Activated T-cell treated with anti-CD3 and anti-CD28 coated beads, Interleukin-2, amount 50 U/mL, for 72 hours (primary cell): ENCODE measurements at regions not wholly inside any gene's neighbourhood (a gene's known extent, or its start where the extent isn't known, plus 50 kb on each side); places are given as distances from the start of the nearest gene placed in this dataset.

Experiments
- ATAC-seq, 2 donors: fragments of 150-1000 bp; cut with Tn5 transposase; replicated peaks in 1 of 2; 2 replicates each; pipeline ENCODE4 v1.10.0; 2021; ENCODE audit warnings: moderate library complexity in 2 of 2, mild to moderate bottlenecking in 1 of 2
- DNase-seq, 2 donors: peaks; one replicate each; pipeline ENCODE4 v3.0.0; 2021 to 2022; ENCODE audit warnings: mixed read lengths in 1 of 2
- H3K27ac Mint-ChIP-seq: one replicate; pipeline ENCODE4 v1.8.0; 2022; ENCODE audit warnings: mild to moderate bottlenecking, moderate library complexity, mixed read lengths
- H3K27me3 Mint-ChIP-seq: one replicate; pipeline ENCODE4 v1.8.0; 2022; ENCODE audit warnings: low read depth, mixed read lengths
- H3K36me3 Mint-ChIP-seq, 2 donors: one replicate each; pipeline ENCODE4 v1.8.0; 2022; ENCODE audit warnings: mixed read lengths in 2 of 2, mild to moderate bottlenecking in 1 of 2; ENCODE audit not compliant: insufficient read depth in 2 of 2
- H3K4me1 Mint-ChIP-seq: one replicate; pipeline ENCODE4 v1.8.0; 2022; ENCODE audit warnings: low read depth, mixed read lengths
- H3K4me3 Mint-ChIP-seq, 2 donors: one replicate each; pipeline ENCODE4 v1.8.0; 2022; ENCODE audit warnings: mild to moderate bottlenecking in 2 of 2, mixed read lengths in 2 of 2, moderate library complexity in 2 of 2
- H3K9me3 Mint-ChIP-seq, 2 donors: one replicate each; pipeline ENCODE4 v1.8.0; 2022; ENCODE audit warnings: mixed read lengths in 2 of 2

DNA sequence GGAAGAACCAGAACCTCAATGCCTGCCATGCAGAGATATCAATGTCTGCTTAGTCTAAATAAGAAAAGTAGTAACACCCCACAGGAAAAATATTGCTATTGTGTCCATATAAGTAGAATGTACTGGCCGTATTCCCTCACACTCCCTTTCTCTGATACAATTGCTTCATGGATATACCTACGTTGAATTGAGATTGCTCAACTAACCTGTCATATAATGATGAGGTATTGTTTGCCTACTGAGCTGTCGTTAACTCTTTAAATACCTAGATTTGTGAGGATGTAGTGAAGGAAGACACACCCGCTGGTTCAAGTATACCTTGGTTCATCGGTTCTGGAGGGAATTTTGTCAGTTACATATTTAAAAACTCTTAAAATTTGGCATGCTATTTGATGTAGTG is 480.7 kb upstream of the TCF4 start:
- H3K4me3 Mint-ChIP-seq: no peak overlapping the region
- H3K27me3 Mint-ChIP-seq: no peaks in the 10 kb centered on the region
- no peaks in the 10 kb centered on the region for H3K4me1 Mint-ChIP-seq
- H3K36me3 Mint-ChIP-seq: no peaks in the 10 kb centered on the region
- H3K9me3 Mint-ChIP-seq: peaks cover 2 to 3% of the 10 kb centered on the region in 2 donors
- DNase-seq (no peak), ATAC-seq (no peak)
- no peak overlapping the region for H3K27ac Mint-ChIP-seq

DNA sequence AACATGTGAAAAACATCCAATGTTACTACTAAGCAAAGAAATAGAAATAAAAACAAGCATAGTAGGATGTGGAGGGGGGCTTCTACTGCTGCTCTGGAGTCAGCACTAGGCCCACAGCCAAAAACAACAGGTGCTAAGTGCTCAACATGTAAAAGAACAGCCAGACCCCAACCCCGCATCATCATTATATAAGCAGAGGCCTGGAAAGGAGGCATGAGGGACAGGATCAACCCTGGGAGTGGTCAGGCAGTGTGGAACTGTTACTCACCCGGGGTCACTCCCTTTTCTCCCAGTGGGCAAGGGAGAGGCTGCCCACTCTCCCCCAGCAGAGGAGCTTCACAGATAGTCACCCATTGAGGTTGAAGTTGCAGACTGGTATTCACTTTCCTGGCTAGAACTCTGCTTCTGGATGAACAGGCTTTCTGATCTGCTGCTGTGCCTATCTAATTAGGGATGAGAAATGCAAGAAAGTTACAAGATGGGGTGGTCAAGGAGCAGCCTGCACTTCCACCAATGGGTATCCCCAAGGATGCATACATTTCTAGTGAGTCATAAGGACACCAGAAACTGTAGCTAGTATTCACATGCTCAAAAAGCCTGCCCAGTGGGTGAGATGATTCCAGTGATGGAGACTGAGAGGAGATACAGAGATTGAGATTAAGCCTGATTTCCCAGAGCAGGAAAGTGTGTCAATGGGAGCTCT is 480.1 kb upstream of the TCF4 start:
- H3K4me3 Mint-ChIP-seq: no peak overlapping the region
- H3K9me3 Mint-ChIP-seq: peaks cover 2 to 3% of the 10 kb centered on the region in 2 donors
- H3K4me1 Mint-ChIP-seq: no peaks in the 10 kb centered on the region
- H3K36me3 Mint-ChIP-seq: no peaks in the 10 kb centered on the region
- no peaks in the 10 kb centered on the region for H3K27me3 Mint-ChIP-seq
- no peak overlapping the region for H3K27ac Mint-ChIP-seq
- DNase-seq: no peak
- ATAC-seq: no peak

GRCh38 chr18:56067214-56067894 is 479.4 kb upstream of the TCF4 start:
- H3K4me1 Mint-ChIP-seq: no peaks in the 10 kb centered on the region
- no peaks in the 10 kb centered on the region for H3K27me3 Mint-ChIP-seq
- no peaks in the 10 kb centered on the region for H3K36me3 Mint-ChIP-seq
- no peak overlapping the region for H3K27ac Mint-ChIP-seq
- H3K4me3 Mint-ChIP-seq: no peak overlapping the region
- H3K9me3 Mint-ChIP-seq: peaks cover 2% of the 10 kb centered on the region in 2 donors
- ATAC-seq (no peak), DNase-seq (no peak)

DNA sequence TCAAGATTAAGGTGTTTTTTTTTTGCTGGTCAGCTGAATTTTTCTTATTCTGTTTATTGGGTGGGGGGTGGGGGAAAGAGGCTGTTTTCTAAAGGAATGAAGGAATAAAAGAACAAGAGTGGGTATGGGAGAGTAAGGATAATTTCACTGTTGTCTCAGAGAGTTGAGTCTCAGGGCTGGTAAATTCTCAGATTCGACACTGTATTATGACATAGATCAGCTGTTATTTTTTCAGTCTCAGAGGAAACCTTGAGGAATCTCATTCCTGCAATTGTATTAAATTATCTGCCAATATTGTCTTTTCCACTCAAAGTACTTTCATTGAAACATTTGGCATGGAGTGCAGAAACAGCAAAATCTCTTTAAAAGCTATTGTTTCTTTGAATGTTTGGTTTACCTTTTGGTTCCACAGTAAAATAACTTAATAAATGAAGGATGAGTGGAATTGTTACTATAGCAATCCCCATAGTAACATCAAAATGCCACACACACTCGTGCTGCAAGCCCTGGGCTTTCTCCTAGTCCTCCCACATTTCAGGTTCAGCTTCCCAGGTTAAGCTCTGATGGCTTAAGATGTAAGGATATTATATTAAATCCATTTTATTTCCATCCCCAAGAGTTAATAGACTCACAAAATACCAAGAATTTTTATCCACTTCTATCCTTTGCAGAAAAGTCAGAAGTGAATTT is 478.7 kb upstream of the TCF4 start:
- no peaks in the 10 kb centered on the region for H3K27me3 Mint-ChIP-seq
- no peak overlapping the region for H3K27ac Mint-ChIP-seq
- H3K9me3 Mint-ChIP-seq: no peaks in the 10 kb centered on the region
- DNase-seq (no peak), ATAC-seq (no peak)
- no peak overlapping the region for H3K4me3 Mint-ChIP-seq
- no peaks in the 10 kb centered on the region for H3K36me3 Mint-ChIP-seq
- no peaks in the 10 kb centered on the region for H3K4me1 Mint-ChIP-seq

GRCh38 chr18:56065086-56065485 is 477.1 kb upstream of the TCF4 start:
- Mint-ChIP-seq H3K4me1 (no peaks in the 10 kb centered on the region), H3K27me3 (no peaks in the 10 kb centered on the region), H3K9me3 (no peaks in the 10 kb centered on the region), H3K36me3 (no peaks in the 10 kb centered on the region), H3K4me3 (no peak overlapping the region), H3K27ac (no peak overlapping the region)
- no peak for DNase-seq
- ATAC-seq: no peak

DNA sequence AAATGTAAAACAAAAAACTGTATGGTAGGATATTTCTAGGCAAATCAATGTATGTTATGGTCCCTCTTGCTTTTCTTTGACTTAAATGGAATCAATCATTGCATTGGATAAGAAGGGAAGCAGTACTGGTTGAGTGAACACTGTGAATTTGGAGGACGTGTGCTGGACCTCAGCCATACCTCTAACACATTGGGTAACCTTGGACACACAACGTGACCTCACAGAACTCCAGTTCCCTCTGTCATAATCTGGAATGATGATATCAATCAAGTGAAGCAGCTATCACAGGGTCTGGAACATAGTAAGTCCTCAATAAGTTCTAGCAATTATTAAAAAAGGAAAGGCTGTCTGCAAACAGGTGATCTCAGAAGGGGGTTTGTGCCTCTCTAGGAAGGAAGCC is 474.9 kb upstream of the TCF4 start:
- Mint-ChIP-seq H3K4me1 (no peaks in the 10 kb centered on the region), H3K27ac (no peak overlapping the region), H3K27me3 (no peaks in the 10 kb centered on the region), H3K4me3 (no peak overlapping the region), H3K36me3 (peaks cover 0 to 2% of the 10 kb centered on the region in 2 donors), H3K9me3 (peaks cover 0 to 2% of the 10 kb centered on the region in 2 donors)
- DNase-seq (no peak), ATAC-seq (no peak)

GRCh38 chr18:56060967-56061541 is 473.1 kb upstream of the TCF4 start:
- no peak for DNase-seq
- Mint-ChIP-seq H3K4me1 (no peaks in the 10 kb centered on the region), H3K9me3 (peaks cover 0 to 2% of the 10 kb centered on the region in 2 donors), H3K27me3 (no peaks in the 10 kb centered on the region), H3K36me3 (peaks cover 0 to 2% of the 10 kb centered on the region in 2 donors), H3K4me3 (no peak overlapping the region), H3K27ac (no peak overlapping the region)
- no peak for ATAC-seq

DNA sequence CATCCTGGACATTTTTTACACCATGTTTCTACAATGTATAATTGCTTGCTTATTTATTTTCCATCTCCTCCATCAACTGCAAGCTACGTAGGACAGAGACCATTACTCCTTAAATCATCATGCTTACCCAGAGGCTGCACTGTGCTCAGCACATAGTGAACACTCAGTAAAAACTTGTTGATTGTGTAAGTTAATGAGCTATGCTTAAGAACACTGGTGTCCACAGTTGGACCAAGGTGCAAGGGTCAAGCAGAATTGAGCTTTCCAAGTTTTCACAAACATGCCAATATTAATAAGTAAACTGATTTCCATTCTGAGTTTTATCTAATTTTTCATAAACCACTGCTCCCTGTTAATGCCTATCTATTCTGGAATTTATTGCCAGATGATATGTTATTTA is 464.2 kb upstream of the TCF4 start:
- Mint-ChIP-seq H3K4me3 (no peak overlapping the region), H3K9me3 (peaks cover 4 to 15% of the 10 kb centered on the region in 2 donors), H3K4me1 (no peaks in the 10 kb centered on the region), H3K27ac (no peak overlapping the region), H3K36me3 (peaks cover 0 to 5% of the 10 kb centered on the region in 2 donors), H3K27me3 (no peaks in the 10 kb centered on the region)
- DNase-seq (no peak), ATAC-seq (no peak)

DNA sequence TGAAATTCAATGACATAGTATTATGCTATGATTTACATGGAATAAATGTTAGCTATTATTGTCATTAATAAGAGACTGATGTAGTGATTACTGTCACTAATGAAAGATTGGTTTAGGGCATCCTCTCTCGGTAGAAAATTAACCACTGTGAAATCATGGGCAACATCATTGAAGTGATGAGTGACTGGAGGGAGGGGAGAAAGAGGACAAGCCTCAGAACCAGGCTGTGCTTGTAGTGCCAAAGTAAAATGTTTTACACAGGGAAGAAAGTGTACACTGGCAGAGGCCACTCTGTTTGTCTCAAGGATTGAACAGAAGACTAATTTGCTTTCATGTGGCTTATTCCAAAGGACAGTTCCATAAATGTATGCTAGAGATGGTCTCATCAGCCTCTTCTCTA is 456.2 kb upstream of the TCF4 start:
- Mint-ChIP-seq H3K4me1 (no peaks in the 10 kb centered on the region), H3K27ac (no peak overlapping the region), H3K27me3 (no peaks in the 10 kb centered on the region), H3K4me3 (no peak overlapping the region), H3K9me3 (peaks cover 5 to 17% of the 10 kb centered on the region in 2 donors), H3K36me3 (peaks cover 0 to 7% of the 10 kb centered on the region in 2 donors)
- ATAC-seq (no peak), DNase-seq (no peak)

DNA sequence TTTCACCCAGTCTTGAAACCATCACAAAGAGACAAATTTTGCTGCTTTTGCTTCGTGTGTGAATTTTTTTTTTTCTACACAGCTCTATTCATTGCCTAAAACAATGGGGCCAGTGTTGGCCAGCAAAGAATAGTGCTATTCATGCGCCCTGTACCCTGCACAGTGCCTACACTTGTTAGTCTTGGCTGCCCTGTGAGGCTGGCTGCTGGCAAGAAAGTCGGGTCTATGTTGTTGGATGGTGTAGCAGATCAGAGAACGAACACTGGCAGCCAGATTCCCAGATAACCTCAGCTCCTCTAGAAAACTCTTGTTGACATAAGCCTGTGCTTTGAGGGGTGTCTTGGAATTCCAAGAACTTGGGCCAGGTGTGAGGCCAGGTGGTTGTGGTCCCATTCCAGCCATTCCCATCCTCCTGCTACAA is 455.7 kb upstream of the TCF4 start:
- Mint-ChIP-seq H3K9me3 (peaks cover 5 to 15% of the 10 kb centered on the region in 2 donors), H3K36me3 (peaks cover 0 to 7% of the 10 kb centered on the region in 2 donors), H3K4me3 (no peak overlapping the region), H3K27me3 (no peaks in the 10 kb centered on the region), H3K27ac (no peak overlapping the region), H3K4me1 (no peaks in the 10 kb centered on the region)
- ATAC-seq: no peak
- DNase-seq: no peak

- Mint-ChIP-seq H3K4me3 (no peak overlapping the region), H3K27me3 (no peaks in the 10 kb centered on the region), H3K36me3 (peaks cover 0 to 4% of the 10 kb centered on the region in 2 donors), H3K27ac (no peak overlapping the region), H3K4me1 (no peaks in the 10 kb centered on the region), H3K9me3 (peaks cover 2 to 12% of the 10 kb centered on the region in 2 donors)
- DNase-seq: no peak
- ATAC-seq: no peak
Observed at GRCh38 chr18:56042915-56043536, 455.0 kb upstream of the TCF4 start.

- Mint-ChIP-seq H3K27me3 (no peaks in the 10 kb centered on the region), H3K27ac (no peak overlapping the region), H3K9me3 (peaks cover 7 to 8% of the 10 kb centered on the region in 2 donors), H3K4me1 (no peaks in the 10 kb centered on the region), H3K4me3 (no peak overlapping the region), H3K36me3 (peaks cover 0 to 5% of the 10 kb centered on the region in 2 donors)
- DNase-seq (no peak), ATAC-seq (no peak)
Observed at GRCh38 chr18:56038171-56039030, 450.4 kb upstream of the TCF4 start.
